ENCODE measurements at regions not wholly inside any gene's neighbourhood (a gene's known extent, or its start where the extent isn't known, plus 50 kb on each side); places are given as distances from the start of the nearest gene placed in this dataset.
"Not testable (repeated sequence)": the region's sequence is repeated elsewhere in the genome, so short reads cannot be mapped to it uniquely, and the experiment has no call there.

DNA sequence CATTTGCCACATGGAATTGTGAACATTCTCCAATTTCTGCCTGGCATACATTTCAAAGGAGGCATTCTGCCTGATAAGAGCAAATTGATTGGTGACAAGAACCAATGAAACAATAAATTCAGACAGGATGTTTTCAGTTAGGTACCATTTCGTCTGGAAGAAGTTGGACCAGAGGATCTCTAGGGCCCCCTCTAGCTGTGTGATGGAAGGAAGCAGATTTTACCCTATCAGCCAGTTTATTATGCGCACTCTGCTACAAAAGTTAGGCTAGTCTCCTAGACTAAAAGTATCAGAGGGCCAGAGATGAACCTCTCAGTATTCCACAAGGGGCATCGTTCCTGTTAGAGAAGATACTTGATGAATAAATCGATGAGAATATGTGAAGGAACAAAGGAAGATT lies 118.0 kb downstream of the BUB3 start:
- 78 to 97% methylated on average over 4 of the region's 4 CpGs for WGBS, 2 donors
- TF ChIP-seq, protein P1, sequence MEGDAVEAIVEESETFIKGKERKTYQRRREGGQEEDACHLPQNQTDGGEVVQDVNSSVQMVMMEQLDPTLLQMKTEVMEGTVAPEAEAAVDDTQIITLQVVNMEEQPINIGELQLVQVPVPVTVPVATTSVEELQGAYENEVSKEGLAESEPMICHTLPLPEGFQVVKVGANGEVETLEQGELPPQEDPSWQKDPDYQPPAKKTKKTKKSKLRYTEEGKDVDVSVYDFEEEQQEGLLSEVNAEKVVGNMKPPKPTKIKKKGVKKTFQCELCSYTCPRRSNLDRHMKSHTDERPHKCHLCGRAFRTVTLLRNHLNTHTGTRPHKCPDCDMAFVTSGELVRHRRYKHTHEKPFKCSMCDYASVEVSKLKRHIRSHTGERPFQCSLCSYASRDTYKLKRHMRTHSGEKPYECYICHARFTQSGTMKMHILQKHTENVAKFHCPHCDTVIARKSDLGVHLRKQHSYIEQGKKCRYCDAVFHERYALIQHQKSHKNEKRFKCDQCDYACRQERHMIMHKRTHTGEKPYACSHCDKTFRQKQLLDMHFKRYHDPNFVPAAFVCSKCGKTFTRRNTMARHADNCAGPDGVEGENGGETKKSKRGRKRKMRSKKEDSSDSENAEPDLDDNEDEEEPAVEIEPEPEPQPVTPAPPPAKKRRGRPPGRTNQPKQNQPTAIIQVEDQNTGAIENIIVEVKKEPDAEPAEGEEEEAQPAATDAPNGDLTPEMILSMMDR (IDR thresholded peaks at IDR 0.05), result no peak
- no peak for TF ChIP-seq POLR2A (IDR thresholded peaks at IDR 0.05)
- intact Hi-C loops (cut with DNase I; ENCODE audit: low total_unique reads), result no loop called here
- H3K4me3 ChIP-seq (ENCODE audit: low read depth, poor library complexity, severe bottlenecking), result no peak overlapping the region
- DNase-seq (ENCODE audit: low spot score in 2 of 2), result no peak

DNA sequence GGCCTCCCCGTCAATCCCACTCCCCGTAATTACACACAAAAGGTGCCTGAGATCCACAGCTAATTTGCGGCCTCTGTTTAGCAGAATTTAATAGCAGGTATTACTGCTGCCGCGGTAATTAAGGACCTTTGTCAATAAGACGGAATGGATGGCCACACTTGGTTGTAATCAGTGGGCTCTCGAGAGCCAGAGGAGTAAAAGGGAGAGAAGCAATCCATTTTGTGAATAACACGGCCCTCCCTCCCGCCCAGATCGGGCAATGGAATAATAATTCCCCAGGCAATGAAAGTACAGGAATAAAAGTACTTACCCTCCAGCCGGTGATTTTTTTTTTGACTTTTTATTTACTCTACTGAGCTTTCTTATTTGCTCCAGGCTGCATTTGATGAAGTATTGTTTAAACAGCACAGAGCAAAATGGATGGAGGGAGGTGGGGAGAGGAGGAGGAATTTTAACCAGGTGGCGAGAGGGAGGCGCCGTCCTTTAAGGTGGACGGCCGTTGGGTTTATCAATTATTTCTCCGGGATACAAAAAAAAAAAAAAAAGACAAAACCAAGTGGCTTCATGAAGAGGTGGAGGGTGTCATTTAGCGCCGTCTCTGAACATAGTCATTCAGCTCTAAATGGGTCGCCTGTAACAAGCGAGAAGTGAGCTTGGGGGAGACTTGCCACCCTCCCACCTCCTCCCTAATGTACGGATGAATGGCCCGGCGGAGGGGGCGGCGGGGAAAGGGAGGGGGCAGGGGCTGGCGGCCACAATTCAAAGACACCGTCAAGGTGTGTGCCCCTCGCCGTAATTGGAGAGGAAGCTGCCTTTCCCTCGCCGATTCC lies 120.3 kb downstream of the BUB3 start:
- no peak for TF ChIP-seq POLR2A (IDR thresholded peaks at IDR 0.05)
- TF ChIP-seq, protein P1 (IDR thresholded peaks at IDR 0.05), result no peak
- intact Hi-C loops (cut with DNase I; ENCODE audit: low total_unique reads), result no loop called here
- H3K4me3 ChIP-seq (ENCODE audit: low read depth, poor library complexity, severe bottlenecking), result no peak overlapping the region
- 37 to 38% methylated on average over 32 of the region's 32 CpGs for WGBS, 2 donors
- DNase-seq (ENCODE audit: low spot score in 2 of 2), result peak in 1 of 2 donors; percentile 56

DNA sequence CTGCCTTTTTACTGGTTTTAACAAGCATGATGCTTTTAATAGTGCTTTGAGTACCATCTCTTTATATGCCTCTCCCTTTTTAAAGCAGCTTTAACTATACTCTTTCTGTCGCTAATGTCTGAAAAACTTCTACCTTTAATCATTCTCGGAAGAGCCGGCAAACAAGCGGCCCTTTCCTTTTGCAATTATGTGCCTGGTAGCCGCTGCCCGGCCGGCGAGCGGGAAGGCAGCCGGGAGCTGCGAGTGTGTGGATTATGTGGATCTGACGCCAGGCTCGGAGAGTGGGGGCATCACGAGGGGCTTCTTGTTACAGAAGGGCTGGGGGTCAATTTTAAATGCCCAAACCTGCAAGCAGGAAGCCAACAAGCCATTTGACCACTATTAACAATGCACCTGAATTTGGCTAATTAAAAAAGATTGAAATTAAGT lies 120.9 kb downstream of the BUB3 start:
- intact Hi-C loops (cut with DNase I; ENCODE audit: low total_unique reads), result no loop called here

DNA sequence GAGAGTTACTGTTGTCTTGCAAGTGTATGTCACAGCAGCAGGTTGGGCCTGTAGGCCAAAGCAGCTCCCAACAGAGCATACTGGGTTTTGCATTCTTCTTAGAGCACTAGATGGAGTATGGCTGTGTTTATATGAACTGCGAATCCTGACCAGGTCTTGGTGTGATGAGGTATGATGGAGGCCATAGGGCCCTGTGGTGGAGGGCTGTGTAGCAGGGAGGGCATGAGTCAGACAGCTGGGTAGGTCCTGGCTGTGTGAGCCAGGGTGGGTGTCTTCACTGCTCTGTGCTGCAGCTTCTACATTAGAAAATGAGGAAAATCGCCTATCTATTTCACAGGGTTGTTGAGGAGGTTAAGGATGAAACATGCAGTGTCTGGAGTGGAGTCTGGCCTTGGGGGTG lies 124.2 kb downstream of the BUB3 start:
- intact Hi-C loops (cut with DNase I; ENCODE audit: low total_unique reads), result no loop called here
- H3K4me3 ChIP-seq (ENCODE audit: low read depth, poor library complexity, severe bottlenecking), result no peak overlapping the region
- 94 to 98% methylated on average over 2 of the region's 2 CpGs for WGBS, 2 donors
- TF ChIP-seq, protein P1 (IDR thresholded peaks at IDR 0.05), result no peak
- no peak for TF ChIP-seq POLR2A (IDR thresholded peaks at IDR 0.05)
- DNase-seq (ENCODE audit: low spot score in 2 of 2), result peak in 1 of 2 donors; percentile 13

More for the DNA sequence above, 120.9 kb downstream of the BUB3 start:
- 6 to 8% methylated on average over 14 of the region's 14 CpGs for WGBS, 2 donors
- peak in 1 of 2 donors; percentile 43 for DNase-seq (ENCODE audit: low spot score in 2 of 2)
- no peak overlapping the region for H3K4me3 ChIP-seq (ENCODE audit: low read depth, poor library complexity, severe bottlenecking)
- no peak for TF ChIP-seq POLR2A (IDR thresholded peaks at IDR 0.05)
- TF ChIP-seq, protein P1 (IDR thresholded peaks at IDR 0.05), result no peak

DNA sequence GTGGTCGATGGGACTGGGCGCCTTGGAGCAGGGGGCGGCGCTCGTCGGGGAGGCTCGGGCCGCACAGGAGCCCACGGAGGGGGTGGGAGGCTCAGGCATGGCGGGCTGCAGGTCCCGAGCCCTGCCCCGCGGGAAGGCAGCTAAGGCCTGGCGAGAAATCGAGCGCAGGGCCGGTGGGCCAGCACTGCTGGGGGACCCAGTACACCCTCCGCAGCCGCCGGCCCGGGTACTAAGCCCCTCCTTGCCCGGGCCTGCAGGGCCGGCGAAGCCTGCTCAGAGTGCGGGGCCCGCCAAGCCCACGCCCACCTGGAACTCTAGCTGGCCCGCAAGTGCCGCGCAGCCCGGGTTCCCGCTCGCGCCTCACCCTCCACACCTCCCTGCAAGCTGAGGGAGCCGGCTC lies 129.2 kb downstream of the BUB3 start:
- intact Hi-C loops (cut with DNase I; ENCODE audit: low total_unique reads); H3K4me3 ChIP-seq (ENCODE audit: low read depth, poor library complexity, severe bottlenecking): not testable (repeated sequence)
- DNase-seq (ENCODE audit: low spot score in 2 of 2), result peak in 1 of 2 donors; percentile 40
- WGBS, 2 donors, result 96% methylated on average over 25 to 29 of the region's 35 CpGs

DNA sequence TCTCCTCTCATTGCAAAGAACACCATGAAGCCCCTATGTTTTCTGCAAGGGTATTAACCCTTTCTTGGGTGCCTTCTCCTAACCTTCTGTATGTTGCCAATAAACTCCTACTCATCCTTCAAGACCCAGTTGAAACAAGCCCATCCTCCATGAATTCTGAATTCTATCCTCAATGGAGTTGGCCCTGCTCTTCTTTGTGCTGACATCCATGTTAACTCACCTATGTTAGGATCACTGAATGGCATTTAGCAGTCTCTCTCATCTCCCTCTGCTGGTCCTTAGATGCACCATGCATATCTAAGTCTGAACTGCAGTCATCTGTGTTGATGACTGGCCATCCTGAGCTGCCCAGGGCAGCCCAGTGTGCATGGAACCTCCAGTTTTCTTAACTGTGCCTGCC lies 129.8 kb downstream of the BUB3 start:
- peak in 1 of 2 donors; percentile 21 for DNase-seq (ENCODE audit: low spot score in 2 of 2)
- intact Hi-C loops (cut with DNase I; ENCODE audit: low total_unique reads), result no loop called here
- no peak overlapping the region for H3K4me3 ChIP-seq (ENCODE audit: low read depth, poor library complexity, severe bottlenecking)
- TF ChIP-seq, protein P1 (IDR thresholded peaks at IDR 0.05), result no peak
- no peak for TF ChIP-seq POLR2A (IDR thresholded peaks at IDR 0.05)

Measured in lower leg skin (tissue), 4 donors.